WERI-Rb-1 (cell line): ENCODE measurements at regions not wholly inside any gene's neighbourhood (a gene's known extent, or its start where the extent isn't known, plus 50 kb on each side); places are given as distances from the start of the nearest gene placed in this dataset.

Experiments used
- DNase-seq: peaks from one replicate; pipeline ENCODE4 v3.0.0-alpha.2; 2020
- H3K27ac ChIP-seq: fragments of 250-450 bp; sonication (Bioruptor Pico); 2 replicates; pipeline ENCODE4 v1.5.1; 2020; ENCODE audit warnings: mild to moderate bottlenecking, moderate library complexity
- H3K27me3 ChIP-seq: fragments of 250-450 bp; sonication (Bioruptor Pico); 2 replicates; pipeline ENCODE4 v1.5.1; 2021; ENCODE audit warnings: mild to moderate bottlenecking, low read depth, moderate library complexity; ENCODE audit not compliant: insufficient read depth, severe bottlenecking
- H3K36me3 ChIP-seq: fragments of 250-450 bp; sonication (Bioruptor Pico); 2 replicates; pipeline ENCODE4 v1.5.1; 2020; ENCODE audit warnings: mild to moderate bottlenecking, moderate library complexity
- H3K4me3 ChIP-seq: 2 replicates; pipeline ENCODE4 v1.5.1; 2011; ENCODE audit warnings: low read depth, mild to moderate bottlenecking, control low read depth, low read length
- H3K9me3 ChIP-seq: fragments of 250-450 bp; sonication (Bioruptor Pico); 2 replicates; pipeline ENCODE4 v1.5.1; 2021; ENCODE audit warnings: mild to moderate bottlenecking, moderate library complexity; ENCODE audit not compliant: severe bottlenecking
- TF ChIP-seq, protein P1 (sequence below): IDR thresholded peaks from 2 replicates; pipeline ENCODE4 v1.5.1; 2011; ENCODE audit warnings: low read depth, mild to moderate bottlenecking, control low read depth, inconsistent platforms, low read length

DNA sequence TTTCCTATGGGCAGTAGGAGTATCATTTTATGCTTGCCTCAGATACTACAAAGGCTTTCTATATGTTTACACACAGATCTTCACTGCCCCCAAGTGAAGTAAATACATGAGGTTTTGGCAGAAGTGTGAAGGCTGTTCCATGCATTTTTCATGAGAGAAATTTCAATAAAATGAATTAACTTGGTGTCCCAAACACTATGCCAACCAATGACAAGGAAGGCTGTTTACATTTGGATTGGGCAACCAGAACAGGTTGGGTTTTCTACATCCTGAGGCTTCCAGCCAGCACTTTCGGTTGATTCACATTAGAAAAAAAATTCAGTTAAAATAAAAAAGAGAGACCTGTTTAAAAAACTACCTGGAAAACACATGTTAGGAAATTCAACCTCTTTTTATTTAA is 625.4 kb downstream of the KCNJ2 start:
- Histone ChIP-seq H3K9me3 (no peaks in the 10 kb centered on the region), H3K36me3 (no peaks in the 10 kb centered on the region), H3K27me3 (no peaks in the 10 kb centered on the region), H3K4me3 (no peak overlapping the region), H3K27ac (no peak overlapping the region)
- DNase-seq = no peak
- TF ChIP-seq, protein P1, sequence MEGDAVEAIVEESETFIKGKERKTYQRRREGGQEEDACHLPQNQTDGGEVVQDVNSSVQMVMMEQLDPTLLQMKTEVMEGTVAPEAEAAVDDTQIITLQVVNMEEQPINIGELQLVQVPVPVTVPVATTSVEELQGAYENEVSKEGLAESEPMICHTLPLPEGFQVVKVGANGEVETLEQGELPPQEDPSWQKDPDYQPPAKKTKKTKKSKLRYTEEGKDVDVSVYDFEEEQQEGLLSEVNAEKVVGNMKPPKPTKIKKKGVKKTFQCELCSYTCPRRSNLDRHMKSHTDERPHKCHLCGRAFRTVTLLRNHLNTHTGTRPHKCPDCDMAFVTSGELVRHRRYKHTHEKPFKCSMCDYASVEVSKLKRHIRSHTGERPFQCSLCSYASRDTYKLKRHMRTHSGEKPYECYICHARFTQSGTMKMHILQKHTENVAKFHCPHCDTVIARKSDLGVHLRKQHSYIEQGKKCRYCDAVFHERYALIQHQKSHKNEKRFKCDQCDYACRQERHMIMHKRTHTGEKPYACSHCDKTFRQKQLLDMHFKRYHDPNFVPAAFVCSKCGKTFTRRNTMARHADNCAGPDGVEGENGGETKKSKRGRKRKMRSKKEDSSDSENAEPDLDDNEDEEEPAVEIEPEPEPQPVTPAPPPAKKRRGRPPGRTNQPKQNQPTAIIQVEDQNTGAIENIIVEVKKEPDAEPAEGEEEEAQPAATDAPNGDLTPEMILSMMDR = no peak

DNA sequence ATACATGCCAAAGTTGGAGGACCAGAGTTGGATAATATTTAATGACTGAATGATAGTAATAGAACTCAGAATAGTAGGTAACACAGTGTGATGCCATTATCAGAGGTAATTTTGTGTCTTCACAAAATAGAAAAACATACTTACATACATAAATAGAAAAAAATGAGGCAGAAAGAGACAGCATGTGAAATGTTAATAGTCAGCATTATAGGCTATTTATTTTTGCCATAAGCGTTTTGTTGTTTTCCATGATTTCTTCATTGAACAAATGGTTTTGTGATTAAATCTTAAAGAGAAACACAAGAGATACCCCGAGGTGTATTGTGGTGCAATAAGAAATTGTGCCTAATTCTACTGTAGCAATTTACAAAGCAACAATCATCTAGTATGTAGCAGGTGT is 626.3 kb downstream of the KCNJ2 start:
- Histone ChIP-seq H3K36me3 (no peaks in the 10 kb centered on the region), H3K27me3 (no peaks in the 10 kb centered on the region), H3K4me3 (no peak overlapping the region), H3K27ac (no peak overlapping the region), H3K9me3 (no peaks in the 10 kb centered on the region)
- TF ChIP-seq, protein P1 = no peak
- DNase-seq = no peak

DNA sequence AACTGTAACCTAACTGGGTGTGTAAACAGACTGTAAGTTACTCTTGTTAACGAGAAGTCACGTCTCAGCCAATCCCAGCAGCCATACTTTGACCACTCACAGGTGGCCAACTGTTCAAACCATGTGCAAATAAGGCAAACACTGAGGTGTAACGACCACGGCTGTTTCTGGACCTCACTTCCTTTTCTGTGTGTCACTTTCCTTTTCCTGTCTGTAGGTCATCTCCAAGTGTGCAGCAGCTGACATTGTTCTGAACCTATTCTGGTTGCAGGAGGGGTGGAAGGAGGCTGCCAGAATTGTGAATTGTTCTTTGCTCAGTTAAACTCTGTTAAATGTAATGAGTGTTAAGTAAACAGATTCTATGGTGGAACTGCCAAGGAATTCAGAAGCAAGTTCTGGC is 627.4 kb downstream of the KCNJ2 start:
- no peak for DNase-seq
- H3K27me3 ChIP-seq = no peaks in the 10 kb centered on the region
- H3K9me3 ChIP-seq = no peaks in the 10 kb centered on the region
- TF ChIP-seq, protein P1 = no peak
- no peaks in the 10 kb centered on the region for H3K36me3 ChIP-seq
- H3K27ac ChIP-seq = no peak overlapping the region
- H3K4me3 ChIP-seq = no peak overlapping the region

DNA sequence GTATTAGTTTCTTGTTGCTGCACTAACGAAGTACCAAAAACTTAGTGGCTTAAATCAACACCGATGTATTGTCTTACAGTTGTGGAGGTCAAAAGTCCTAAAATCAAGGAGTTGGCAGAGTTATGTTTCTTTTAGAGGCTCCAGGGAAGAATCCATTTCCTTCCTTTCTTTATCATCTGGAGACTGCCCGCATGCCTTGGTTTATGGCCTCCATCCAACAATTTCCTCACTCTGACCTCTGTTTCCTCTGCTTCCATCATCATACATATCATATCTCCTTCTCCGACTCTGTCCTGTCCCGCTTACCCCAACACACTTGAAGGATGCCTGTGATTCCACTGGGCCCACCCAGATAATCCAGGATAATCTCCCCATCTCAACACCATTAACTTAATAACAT is 627.8 kb downstream of the KCNJ2 start:
- Histone ChIP-seq H3K36me3 (no peaks in the 10 kb centered on the region), H3K27ac (no peak overlapping the region), H3K27me3 (no peaks in the 10 kb centered on the region), H3K9me3 (no peaks in the 10 kb centered on the region), H3K4me3 (no peak overlapping the region)
- DNase-seq = peak; percentile 51
- TF ChIP-seq, protein P1 = no peak

DNA sequence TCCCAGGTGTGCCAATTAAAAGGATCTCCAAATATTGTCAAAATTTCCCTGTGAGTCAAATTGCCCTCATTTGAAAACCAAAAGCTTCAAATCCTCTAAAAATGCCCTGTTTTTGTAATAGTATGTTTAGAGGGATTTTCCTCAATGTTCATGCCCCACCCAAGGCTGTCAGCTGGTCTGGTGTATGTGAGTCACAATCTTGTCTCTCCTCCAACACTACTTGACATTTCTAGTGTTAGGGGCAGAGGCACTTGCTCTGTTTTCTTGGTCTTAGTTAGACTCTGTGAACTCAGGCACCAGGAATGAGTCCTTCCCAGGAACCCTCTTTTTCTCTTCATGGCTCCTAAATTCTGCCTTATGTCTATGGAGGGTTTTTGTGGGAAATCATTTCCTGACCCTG is 634.8 kb downstream of the KCNJ2 start:
- Histone ChIP-seq H3K27me3 (no peaks in the 10 kb centered on the region), H3K9me3 (no peaks in the 10 kb centered on the region), H3K4me3 (no peak overlapping the region), H3K27ac (no peak overlapping the region), H3K36me3 (no peaks in the 10 kb centered on the region)
- DNase-seq = no peak
- TF ChIP-seq, protein P1 = no peak

DNA sequence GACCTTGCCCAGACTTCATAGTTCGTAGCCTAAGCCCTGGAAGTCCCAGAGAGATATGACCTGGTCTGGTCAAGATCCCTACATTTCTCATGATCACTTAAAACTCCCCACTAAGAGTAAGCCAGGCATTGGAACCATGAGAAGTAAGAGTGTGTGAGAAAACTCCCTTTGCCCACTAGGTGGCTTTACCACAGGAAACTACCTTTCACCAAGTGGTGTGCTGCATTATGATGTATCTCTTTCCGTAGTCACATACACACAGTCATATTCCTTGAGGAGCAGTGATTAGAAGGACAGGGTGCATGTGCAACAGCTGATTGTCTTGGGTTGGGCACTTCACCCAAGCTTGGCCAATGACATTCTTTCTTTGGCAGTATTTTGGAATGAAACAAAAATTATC is 639.3 kb downstream of the KCNJ2 start:
- DNase-seq = no peak
- H3K27me3 ChIP-seq = no peaks in the 10 kb centered on the region
- TF ChIP-seq, protein P1 = peak; percentile 81

More for the DNA sequence above, 639.3 kb downstream of the KCNJ2 start:
- no peaks in the 10 kb centered on the region for H3K9me3 ChIP-seq
- H3K4me3 ChIP-seq = no peak overlapping the region
- no peaks in the 10 kb centered on the region for H3K36me3 ChIP-seq
- H3K27ac ChIP-seq = no peak overlapping the region
